HL-60 (cell line): ENCODE measurements at regions not wholly inside any gene's neighbourhood (a gene's known extent, or its start where the extent isn't known, plus 50 kb on each side); places are given as distances from the start of the nearest gene placed in this dataset.

Experiments
- CTCF ChIP-seq: IDR thresholded peaks from one replicate; pipeline ENCODE4 v1.5.1; 2011; ENCODE audit warnings: low read length, control low read depth, inconsistent platforms; ENCODE audit not compliant: insufficient read depth
- POLR2AphosphoS5 ChIP-seq: IDR thresholded peaks from 2 replicates; pipeline ENCODE4 v1.6.1; 2012; ENCODE audit warnings: low read depth
- REST ChIP-seq: IDR thresholded peaks from 2 replicates; pipeline ENCODE4 v1.6.1; 2012; ENCODE audit warnings: low read depth; ENCODE audit not compliant: insufficient replicate concordance

GRCh38 chr22:34761111-34761510, 304.8 kb upstream of the ISX start:
- TF ChIP-seq POLR2AphosphoS5 (no peak), REST (no peak), CTCF (no peak)
